ENCODE measurements at regions not wholly inside any gene's neighbourhood (a gene's known extent, or its start where the extent isn't known, plus 50 kb on each side); places are given as distances from the start of the nearest gene placed in this dataset.

GRCh38 chr4:29722253-29722652 lies 997.9 kb upstream of the PCDH7 start:
- 85 to 91% (median 86%) methylated on average over 6 of the region's 6 CpGs for WGBS, 3 donors
- no peak overlapping the region for H3K27ac ChIP-seq
- H3K27me3 ChIP-seq = no peaks in the 10 kb centered on the region
- H3K4me3 ChIP-seq = no peak overlapping the region
- no peaks in the 10 kb centered on the region for H3K36me3 ChIP-seq
- intact Hi-C loops (cut with DNase I) = no loop called here
- TF ChIP-seq EP300 (IDR thresholded peaks at IDR 0.05) (no peak), CTCF (IDR thresholded peaks at IDR 0.05) (no peak), POLR2A (IDR thresholded peaks at IDR 0.05) (no peak)
- H3K4me1 ChIP-seq (ENCODE audit: insufficient read depth) = no peaks in the 10 kb centered on the region
- H3K9me3 ChIP-seq = no peaks in the 10 kb centered on the region
- no peak for DNase-seq

GRCh38 chr4:29726938-29727337 lies 993.2 kb upstream of the PCDH7 start:
- Histone ChIP-seq H3K4me1 (ENCODE audit: insufficient read depth) (no peaks in the 10 kb centered on the region), H3K4me3 (no peak overlapping the region), H3K27me3 (no peaks in the 10 kb centered on the region), H3K9me3 (no peaks in the 10 kb centered on the region), H3K36me3 (no peaks in the 10 kb centered on the region), H3K27ac (no peak overlapping the region)
- DNase-seq = no peak
- TF ChIP-seq POLR2A (IDR thresholded peaks at IDR 0.05) (no peak), CTCF (IDR thresholded peaks at IDR 0.05) (no peak), EP300 (IDR thresholded peaks at IDR 0.05) (no peak)
- intact Hi-C loops (cut with DNase I) = no loop called here
- WGBS, 3 donors = 68 to 74% (median 72%) methylated on average over 3 of the region's 3 CpGs

- no peaks in the 10 kb centered on the region for H3K4me1 ChIP-seq (ENCODE audit: insufficient read depth)
- no peak for DNase-seq
- TF ChIP-seq POLR2A (IDR thresholded peaks at IDR 0.05) (no peak), CTCF (IDR thresholded peaks at IDR 0.05) (no peak), EP300 (IDR thresholded peaks at IDR 0.05) (no peak)
- no peaks in the 10 kb centered on the region for H3K9me3 ChIP-seq
- 73 to 77% (median 75%) methylated on average over 8 of the region's 8 CpGs for WGBS, 3 donors
- no peak overlapping the region for H3K4me3 ChIP-seq
- H3K27ac ChIP-seq = no peak overlapping the region
- intact Hi-C loops (cut with DNase I) = no loop called here
- H3K36me3 ChIP-seq = no peaks in the 10 kb centered on the region
- no peaks in the 10 kb centered on the region for H3K27me3 ChIP-seq
Measured at GRCh38 chr4:29734343-29735213, 985.6 kb upstream of the PCDH7 start.

GRCh38 chr4:29756966-29757365 lies 963.2 kb upstream of the PCDH7 start:
- Histone ChIP-seq H3K4me1 (ENCODE audit: insufficient read depth) (no peaks in the 10 kb centered on the region), H3K9me3 (no peaks in the 10 kb centered on the region), H3K27ac (no peak overlapping the region), H3K4me3 (no peak overlapping the region), H3K27me3 (no peaks in the 10 kb centered on the region), H3K36me3 (no peaks in the 10 kb centered on the region)
- intact Hi-C loops (cut with DNase I) = no loop called here
- WGBS, 3 donors = 59 to 79% (median 77%) methylated on average over 3 of the region's 3 CpGs
- TF ChIP-seq CTCF (IDR thresholded peaks at IDR 0.05) = no peak
- no peak for TF ChIP-seq POLR2A (IDR thresholded peaks at IDR 0.05)
- no peak for TF ChIP-seq EP300 (IDR thresholded peaks at IDR 0.05)
- no peak for DNase-seq
